Natural killer cell (primary cell): ENCODE measurements at regions not wholly inside any gene's neighbourhood (a gene's known extent, or its start where the extent isn't known, plus 50 kb on each side); places are given as distances from the start of the nearest gene placed in this dataset.
A peak's percentile ranks its signal among the peaks of the same experiment; 100 is the strongest.

Experiments used
- ATAC-seq, 3 donors: fragments of 150-1000 bp in 2 of 3; fragments of 200-7000 bp in 1 of 3; cut with Tn5 transposase; 1 replicate in 1 of 3; 2 replicates in 2 of 3; pipeline ENCODE4 v1.10.0; 2021; ENCODE audit warnings: mild to moderate bottlenecking in 2 of 3, moderate library complexity in 2 of 3
- DNase-seq, 2 donors: peaks; one replicate each; pipeline versions ENCODE4 v3.0.0 to v3.0.0-alpha.2; 2013 to 2021; ENCODE audit warnings: mixed read lengths in 1 of 2
- H3K27ac ChIP-seq: one replicate; pipeline ENCODE4 v1.5.1; 2013; ENCODE audit warnings: mild to moderate bottlenecking, low read length
- H3K27me3 ChIP-seq: one replicate; pipeline ENCODE4 v1.6.1; 2013; ENCODE audit warnings: low read length; ENCODE audit not compliant: control insufficient read depth, insufficient read depth
- H3K36me3 ChIP-seq: one replicate; pipeline ENCODE4 v1.6.1; 2013; ENCODE audit warnings: low read length; ENCODE audit not compliant: control insufficient read depth, insufficient read depth
- H3K4me1 ChIP-seq: one replicate; pipeline ENCODE4 v1.6.1; 2013; ENCODE audit warnings: low read length; ENCODE audit not compliant: control insufficient read depth, insufficient read depth
- H3K4me3 ChIP-seq: one replicate; pipeline ENCODE4 v1.5.1; 2013; ENCODE audit warnings: low read length
- H3K9me3 ChIP-seq: one replicate; pipeline ENCODE4 v1.6.1; 2013; ENCODE audit warnings: low read length; ENCODE audit not compliant: control insufficient read depth, insufficient read depth
- H3K27ac Mint-ChIP-seq, 2 donors: one replicate each; pipeline ENCODE4 v1.8.0; 2022; ENCODE audit warnings: mild to moderate bottlenecking in 2 of 2, mixed read lengths in 2 of 2, moderate library complexity in 1 of 2
- H3K27me3 Mint-ChIP-seq, 2 donors: one replicate each; pipeline ENCODE4 v1.8.0; 2022; ENCODE audit warnings: low read depth in 2 of 2, mixed read lengths in 2 of 2
- H3K36me3 Mint-ChIP-seq: one replicate; pipeline ENCODE4 v1.8.0; 2022; ENCODE audit warnings: mixed read lengths
- H3K4me1 Mint-ChIP-seq, 2 donors: one replicate each; pipeline ENCODE4 v1.8.0; 2022; ENCODE audit warnings: mixed read lengths in 2 of 2
- H3K4me3 Mint-ChIP-seq: one replicate; pipeline ENCODE4 v1.8.0; 2022; ENCODE audit warnings: mild to moderate bottlenecking, moderate library complexity, mixed read lengths
- H3K9me3 Mint-ChIP-seq, 2 donors: one replicate each; pipeline ENCODE4 v1.8.0; 2022; ENCODE audit warnings: mixed read lengths in 2 of 2
- WGBS: methylation state at CpG from one replicate; pipeline ENCODE4 v1.1.7; 2013; ENCODE audit warnings: missing lambda C conversion rate; ENCODE audit not compliant: insufficient coverage; 5-methylcytosine and 5-hydroxymethylcytosine counted together
- intact Hi-C: fragments of 100-400 bp; cut with micrococcal nuclease; formaldehyde crosslinking; loops from one replicate; pipeline ENCODE4 v1.14.2; 2022
- TF ChIP-seq, protein P1 (sequence below): fragments of 200-600 bp; IDR thresholded peaks from one replicate; pipeline ENCODE4 v1.8.0; 2022; ENCODE audit warnings: antibody characterized with exemption

- Mint-ChIP-seq H3K36me3 (no peaks in the 10 kb centered on the region), H3K27ac (no peak overlapping the region), H3K4me3 (no peak overlapping the region), H3K9me3 (no peaks in the 10 kb centered on the region), H3K4me1 (peaks cover 0 to 10% of the 10 kb centered on the region in 2 donors), H3K27me3 (peaks cover 15 to 16% of the 10 kb centered on the region in 2 donors)
- 81% methylated on average over 2 of the region's 2 CpGs for WGBS
- Histone ChIP-seq H3K9me3 (no peaks in the 10 kb centered on the region), H3K27ac (no peak overlapping the region), H3K4me1 (peaks cover 9% of the 10 kb centered on the region), H3K36me3 (no peaks in the 10 kb centered on the region), H3K4me3 (no peak overlapping the region), H3K27me3 (no peaks in the 10 kb centered on the region)
- intact Hi-C loops = no loop called here
- no peak for DNase-seq
- no peak for ATAC-seq
- TF ChIP-seq, protein P1, sequence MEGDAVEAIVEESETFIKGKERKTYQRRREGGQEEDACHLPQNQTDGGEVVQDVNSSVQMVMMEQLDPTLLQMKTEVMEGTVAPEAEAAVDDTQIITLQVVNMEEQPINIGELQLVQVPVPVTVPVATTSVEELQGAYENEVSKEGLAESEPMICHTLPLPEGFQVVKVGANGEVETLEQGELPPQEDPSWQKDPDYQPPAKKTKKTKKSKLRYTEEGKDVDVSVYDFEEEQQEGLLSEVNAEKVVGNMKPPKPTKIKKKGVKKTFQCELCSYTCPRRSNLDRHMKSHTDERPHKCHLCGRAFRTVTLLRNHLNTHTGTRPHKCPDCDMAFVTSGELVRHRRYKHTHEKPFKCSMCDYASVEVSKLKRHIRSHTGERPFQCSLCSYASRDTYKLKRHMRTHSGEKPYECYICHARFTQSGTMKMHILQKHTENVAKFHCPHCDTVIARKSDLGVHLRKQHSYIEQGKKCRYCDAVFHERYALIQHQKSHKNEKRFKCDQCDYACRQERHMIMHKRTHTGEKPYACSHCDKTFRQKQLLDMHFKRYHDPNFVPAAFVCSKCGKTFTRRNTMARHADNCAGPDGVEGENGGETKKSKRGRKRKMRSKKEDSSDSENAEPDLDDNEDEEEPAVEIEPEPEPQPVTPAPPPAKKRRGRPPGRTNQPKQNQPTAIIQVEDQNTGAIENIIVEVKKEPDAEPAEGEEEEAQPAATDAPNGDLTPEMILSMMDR = no peak
These were observed 255.9 kb upstream of the RREB1 start for GRCh38 chr6:6851949-6852261.

DNA sequence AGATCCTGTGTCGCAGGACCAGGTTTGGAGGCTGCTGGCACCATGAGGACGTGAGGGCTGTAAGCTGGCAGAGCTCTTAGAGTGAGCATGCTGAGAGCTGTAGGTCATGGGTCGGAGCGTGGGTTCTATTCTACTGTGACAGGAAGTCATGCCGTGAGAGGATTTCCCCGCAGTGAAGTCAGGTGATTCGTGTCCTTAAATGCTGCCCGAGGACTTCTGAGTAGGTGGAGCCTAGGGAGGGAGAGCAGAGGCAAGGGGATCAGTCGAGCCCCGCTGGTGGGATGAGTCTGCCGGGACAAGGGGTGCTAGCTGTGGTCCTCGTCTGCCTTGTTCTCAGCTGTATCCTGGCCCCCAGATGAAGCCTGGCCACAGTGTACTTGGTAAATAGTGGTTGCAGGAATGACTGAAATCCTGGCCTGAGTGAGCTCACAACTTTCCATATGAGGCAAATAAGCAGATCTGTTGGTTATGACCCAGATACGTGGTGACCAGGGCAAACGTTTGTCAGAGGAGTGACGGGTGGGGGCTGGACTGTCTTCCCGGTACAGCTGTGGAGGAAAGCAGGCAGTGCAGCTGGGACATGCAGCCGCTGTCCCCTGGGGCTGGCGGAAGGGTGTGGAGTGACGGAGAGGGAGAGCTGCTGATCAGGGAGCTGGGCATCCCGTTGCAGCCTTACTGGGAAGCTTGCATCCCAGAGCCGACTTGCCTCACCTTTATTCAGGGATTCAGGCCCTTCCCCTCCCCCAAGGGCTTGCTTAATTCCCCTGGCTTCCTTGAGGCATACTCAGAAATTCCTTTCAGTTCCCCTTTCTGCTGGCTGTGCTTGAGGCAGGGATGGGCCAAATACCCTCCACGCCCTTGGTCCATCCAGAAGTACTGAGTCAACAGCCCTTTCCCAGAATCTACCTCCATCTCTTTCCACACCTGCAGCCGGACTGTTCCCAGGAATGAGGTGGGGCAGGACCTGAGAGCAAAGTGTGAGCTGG, 250.9 kb upstream of the RREB1 start:
- DNase-seq (peak in 1 of 2 donors; percentile 69), ATAC-seq (peak; percentile 62 to 78 (median 70))
- peak overlapping the region in 1 of 2 donors; percentile 0 for H3K27ac Mint-ChIP-seq
- H3K36me3 Mint-ChIP-seq = no peaks in the 10 kb centered on the region
- 40% methylated on average over 22 of the region's 23 CpGs for WGBS
- peaks cover 0 to 11% of the 10 kb centered on the region in 2 donors for H3K4me1 Mint-ChIP-seq
- Histone ChIP-seq H3K36me3 (no peaks in the 10 kb centered on the region), H3K27me3 (no peaks in the 10 kb centered on the region), H3K27ac (no peak overlapping the region), H3K4me3 (no peak overlapping the region), H3K4me1 (peaks cover 15% of the 10 kb centered on the region), H3K9me3 (no peaks in the 10 kb centered on the region)
- peaks cover 12 to 13% of the 10 kb centered on the region in 2 donors for H3K27me3 Mint-ChIP-seq
- TF ChIP-seq, protein P1 = no peak
- no peaks in the 10 kb centered on the region for H3K9me3 Mint-ChIP-seq
- intact Hi-C loops = no loop called here
- no peak overlapping the region for H3K4me3 Mint-ChIP-seq

- peaks cover 15% of the 10 kb centered on the region for H3K4me1 ChIP-seq
- H3K27me3 Mint-ChIP-seq = peaks cover 6 to 12% of the 10 kb centered on the region in 2 donors
- DNase-seq (no peak), ATAC-seq (no peak)
- H3K27ac Mint-ChIP-seq = no peak overlapping the region
- no peaks in the 10 kb centered on the region for H3K27me3 ChIP-seq
- TF ChIP-seq, protein P1 = no peak
- no peak overlapping the region for H3K4me3 Mint-ChIP-seq
- intact Hi-C loops = no loop called here
- no peaks in the 10 kb centered on the region for H3K9me3 Mint-ChIP-seq
- no peaks in the 10 kb centered on the region for H3K36me3 Mint-ChIP-seq
- no peak overlapping the region for H3K4me3 ChIP-seq
- no peak overlapping the region for H3K27ac ChIP-seq
- peaks cover 0 to 11% of the 10 kb centered on the region in 2 donors for H3K4me1 Mint-ChIP-seq
- H3K9me3 ChIP-seq = no peaks in the 10 kb centered on the region
- WGBS = 84% methylated on average over 4 of the region's 5 CpGs
- H3K36me3 ChIP-seq = no peaks in the 10 kb centered on the region
These were observed 250.2 kb upstream of the RREB1 start for GRCh38 chr6:6857528-6857927.
